ENCODE measurements at regions not wholly inside any gene's neighbourhood (a gene's known extent, or its start where the extent isn't known, plus 50 kb on each side); places are given as distances from the start of the nearest gene placed in this dataset.

DNA sequence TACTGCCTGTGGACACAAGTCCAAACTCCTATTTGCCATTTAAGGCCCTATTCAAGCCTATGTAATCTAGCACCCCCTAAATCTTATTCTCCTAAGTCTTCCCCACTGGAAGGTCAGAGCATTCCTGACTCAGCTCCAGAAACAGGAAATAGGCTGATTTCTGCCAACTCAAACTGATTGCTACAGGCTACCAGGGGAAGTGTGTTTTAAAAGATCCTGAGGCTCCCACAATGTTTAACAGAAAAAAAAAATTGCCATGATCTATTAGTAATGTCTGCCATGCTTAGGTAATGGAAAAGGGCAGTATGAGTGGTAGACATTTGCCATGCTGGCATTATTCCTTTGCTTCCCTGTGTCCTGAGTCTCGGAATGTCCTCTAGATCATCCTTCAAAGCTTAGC is 65.8 kb upstream of the BRINP1 start:
- no peak overlapping the region for H3K14ac ChIP-seq (ENCODE audit: low read length)
- H3K27me3 ChIP-seq (ENCODE audit: insufficient read depth, low read length), result no peaks in the 10 kb centered on the region
- no peak overlapping the region for H2BK5ac ChIP-seq (ENCODE audit: low read depth, low read length, poor library complexity)
- no peak overlapping the region for H2AK5ac ChIP-seq (ENCODE audit: low read length)
- H4K12ac ChIP-seq (ENCODE audit: low read depth, low read length), result no peak overlapping the region
- H3K27ac ChIP-seq (ENCODE audit: low read depth, low read length), result no peak overlapping the region
- no peak overlapping the region for H2BK12ac ChIP-seq (ENCODE audit: low read length)
- H4K8ac ChIP-seq (ENCODE audit: low read depth, low read length), result no peak overlapping the region
- DNase-seq, result no peak
- no peaks in the 10 kb centered on the region for H3K79me1 ChIP-seq (ENCODE audit: low read length)
- H3K4ac ChIP-seq (ENCODE audit: low read depth, low read length), result no peak overlapping the region
- H3K23ac ChIP-seq (ENCODE audit: low read length), result no peak overlapping the region
- no peak overlapping the region for H3K9ac ChIP-seq (ENCODE audit: low read length)
- H3K4me3 ChIP-seq (ENCODE audit: low read depth, low read length), result no peak overlapping the region
- no peak overlapping the region for H2BK120ac ChIP-seq (ENCODE audit: insufficient read depth, low read length, poor library complexity)
- no CpG with 5 or more reads among the region's 1 CpG for WGBS (ENCODE audit: extremely low coverage, insufficient coverage, insufficient read length)
- no peak overlapping the region for H4K91ac ChIP-seq (ENCODE audit: low read depth, low read length)
- H3K36me3 ChIP-seq (ENCODE audit: control insufficient read depth in 1 of 2, insufficient read depth in 2 of 2, low read length in 2 of 2), result no peaks in the 10 kb centered on the region
- no peaks in the 10 kb centered on the region for H3K9me3 ChIP-seq (ENCODE audit: insufficient read depth, low read depth, low read length)
- peaks cover 3 to 7% of the 10 kb centered on the region in 2 experiments for H3K4me1 ChIP-seq (ENCODE audit: control insufficient read depth in 1 of 2, insufficient read depth in 2 of 2, low read length in 2 of 2)
- no peaks in the 10 kb centered on the region for H3K79me2 ChIP-seq (ENCODE audit: control insufficient read depth, insufficient read depth, low read length, poor library complexity)
- no peak overlapping the region for H2AFZ ChIP-seq (ENCODE audit: insufficient read depth, low read length, poor library complexity)
- H3K18ac ChIP-seq (ENCODE audit: low read length), result no peak overlapping the region
- no peak overlapping the region for H3K4me2 ChIP-seq (ENCODE audit: low read length)

DNA sequence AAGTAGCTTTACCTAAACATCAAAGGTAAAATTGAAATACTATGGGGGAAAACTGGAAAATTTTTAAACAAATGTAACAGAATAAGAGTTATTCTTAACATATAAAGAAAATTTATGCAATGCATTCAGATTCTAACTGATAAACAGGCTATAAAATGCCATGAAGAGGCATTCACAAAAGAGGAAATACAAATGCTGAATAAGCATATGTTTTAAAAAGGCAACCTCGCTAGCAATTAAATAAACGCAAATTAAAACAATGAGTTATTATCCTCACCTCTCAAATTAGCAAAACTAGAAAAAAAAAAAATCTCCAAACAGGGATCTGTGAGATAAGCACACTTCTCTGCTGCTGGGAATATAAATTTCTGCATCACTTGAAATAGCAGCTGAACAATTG is 63.2 kb upstream of the BRINP1 start:
- no peak overlapping the region for H2BK120ac ChIP-seq (ENCODE audit: insufficient read depth, low read length, poor library complexity)
- H3K27ac ChIP-seq (ENCODE audit: low read depth, low read length), result no peak overlapping the region
- no peak overlapping the region for H3K14ac ChIP-seq (ENCODE audit: low read length)
- no peaks in the 10 kb centered on the region for H3K27me3 ChIP-seq (ENCODE audit: insufficient read depth, low read length)
- H4K8ac ChIP-seq (ENCODE audit: low read depth, low read length), result no peak overlapping the region
- no peak overlapping the region for H2AK5ac ChIP-seq (ENCODE audit: low read length)
- no peaks in the 10 kb centered on the region for H3K36me3 ChIP-seq (ENCODE audit: control insufficient read depth in 1 of 2, insufficient read depth in 2 of 2, low read length in 2 of 2)
- H3K9ac ChIP-seq (ENCODE audit: low read length), result no peak overlapping the region
- no peaks in the 10 kb centered on the region for H3K79me2 ChIP-seq (ENCODE audit: control insufficient read depth, insufficient read depth, low read length, poor library complexity)
- no peaks in the 10 kb centered on the region for H3K9me3 ChIP-seq (ENCODE audit: insufficient read depth, low read depth, low read length)
- H2AFZ ChIP-seq (ENCODE audit: insufficient read depth, low read length, poor library complexity), result no peak overlapping the region
- H3K4ac ChIP-seq (ENCODE audit: low read depth, low read length), result no peak overlapping the region
- H3K18ac ChIP-seq (ENCODE audit: low read length), result no peak overlapping the region
- no peak overlapping the region for H3K4me2 ChIP-seq (ENCODE audit: low read length)
- no CpG with 5 or more reads among the region's 2 CpGs for WGBS (ENCODE audit: extremely low coverage, insufficient coverage, insufficient read length)
- H4K91ac ChIP-seq (ENCODE audit: low read depth, low read length), result no peak overlapping the region
- H3K4me1 ChIP-seq (ENCODE audit: control insufficient read depth in 1 of 2, insufficient read depth in 2 of 2, low read length in 2 of 2), result no peaks in the 10 kb centered on the region
- H3K79me1 ChIP-seq (ENCODE audit: low read length), result no peaks in the 10 kb centered on the region
- no peak overlapping the region for H4K12ac ChIP-seq (ENCODE audit: low read depth, low read length)
- H2BK12ac ChIP-seq (ENCODE audit: low read length), result no peak overlapping the region
- H3K4me3 ChIP-seq (ENCODE audit: low read depth, low read length), result no peak overlapping the region
- H2BK5ac ChIP-seq (ENCODE audit: low read depth, low read length, poor library complexity), result no peak overlapping the region
- no peak overlapping the region for H3K23ac ChIP-seq (ENCODE audit: low read length)
- DNase-seq, result no peak

DNA sequence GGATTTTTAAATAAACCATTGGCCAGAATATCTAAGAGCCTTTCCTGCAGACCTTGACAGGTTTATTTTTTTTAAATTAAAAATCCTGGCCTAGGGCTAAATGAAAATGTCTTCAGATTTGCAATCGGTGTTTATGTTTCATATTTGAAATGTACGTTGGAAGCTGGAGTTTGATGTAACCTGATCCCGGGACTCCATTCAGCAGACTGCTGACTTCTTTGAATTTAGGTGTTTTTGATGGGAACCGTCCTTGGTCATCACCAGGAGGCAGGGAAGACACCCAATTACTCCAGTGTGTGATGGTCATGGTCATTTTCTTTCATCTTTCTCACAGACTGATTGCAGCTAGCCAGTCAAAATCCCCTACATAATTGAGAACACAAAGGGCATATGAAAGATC is 60.1 kb upstream of the BRINP1 start:
- Histone ChIP-seq H3K23ac (ENCODE audit: low read length) (no peak overlapping the region), H3K4me1 (ENCODE audit: control insufficient read depth in 1 of 2, insufficient read depth in 2 of 2, low read length in 2 of 2) (no peaks in the 10 kb centered on the region), H2AFZ (ENCODE audit: insufficient read depth, low read length, poor library complexity) (no peak overlapping the region), H2BK5ac (ENCODE audit: low read depth, low read length, poor library complexity) (no peak overlapping the region), H3K79me2 (ENCODE audit: control insufficient read depth, insufficient read depth, low read length, poor library complexity) (no peaks in the 10 kb centered on the region), H4K8ac (ENCODE audit: low read depth, low read length) (no peak overlapping the region), H3K4me3 (ENCODE audit: low read depth, low read length) (no peak overlapping the region), H2BK12ac (ENCODE audit: low read length) (no peak overlapping the region), H2BK120ac (ENCODE audit: insufficient read depth, low read length, poor library complexity) (no peak overlapping the region), H3K18ac (ENCODE audit: low read length) (no peak overlapping the region), H2AK5ac (ENCODE audit: low read length) (no peak overlapping the region), H3K79me1 (ENCODE audit: low read length) (no peaks in the 10 kb centered on the region), H3K4ac (ENCODE audit: low read depth, low read length) (no peak overlapping the region), H4K91ac (ENCODE audit: low read depth, low read length) (no peak overlapping the region), H3K9ac (ENCODE audit: low read length) (no peak overlapping the region), H3K27me3 (ENCODE audit: insufficient read depth, low read length) (no peaks in the 10 kb centered on the region), H3K36me3 (ENCODE audit: control insufficient read depth in 1 of 2, insufficient read depth in 2 of 2, low read length in 2 of 2) (no peaks in the 10 kb centered on the region), H3K14ac (ENCODE audit: low read length) (no peak overlapping the region), H3K27ac (ENCODE audit: low read depth, low read length) (no peak overlapping the region), H3K9me3 (ENCODE audit: insufficient read depth, low read depth, low read length) (no peaks in the 10 kb centered on the region), H3K4me2 (ENCODE audit: low read length) (no peak overlapping the region), H4K12ac (ENCODE audit: low read depth, low read length) (no peak overlapping the region)
- no CpG with 5 or more reads among the region's 4 CpGs for WGBS (ENCODE audit: extremely low coverage, insufficient coverage, insufficient read length)
- DNase-seq, result no peak

DNA sequence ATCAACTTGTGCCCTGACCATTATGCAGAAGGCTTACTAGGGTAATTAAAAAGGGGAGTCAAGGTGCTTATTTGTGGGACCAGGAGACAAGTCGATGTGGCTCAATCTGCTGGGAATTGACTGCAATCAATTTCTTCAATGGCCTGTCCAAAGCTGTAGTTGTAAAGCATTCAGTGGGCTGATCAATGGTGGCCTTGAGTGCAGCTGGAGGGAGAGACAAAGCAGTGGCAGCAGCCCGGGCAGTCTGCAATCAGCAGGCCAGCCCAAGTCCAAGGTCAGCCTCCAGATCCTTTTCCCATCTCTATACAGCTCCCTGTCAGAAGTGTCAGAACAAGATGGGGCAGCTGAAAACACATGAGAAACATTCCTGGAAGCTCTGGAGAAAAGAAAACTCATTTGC is 51.0 kb upstream of the BRINP1 start:
- Histone ChIP-seq H2AK5ac (ENCODE audit: low read length) (no peak overlapping the region), H3K27ac (ENCODE audit: low read depth, low read length) (no peak overlapping the region)

More for the DNA sequence above, 51.0 kb upstream of the BRINP1 start:
- H4K12ac ChIP-seq (ENCODE audit: low read depth, low read length), result no peak overlapping the region
- H3K23ac ChIP-seq (ENCODE audit: low read length), result no peak overlapping the region
- WGBS (ENCODE audit: extremely low coverage, insufficient coverage, insufficient read length), result no CpG with 5 or more reads among the region's 2 CpGs
- H2BK120ac ChIP-seq (ENCODE audit: insufficient read depth, low read length, poor library complexity), result no peak overlapping the region
- H3K4me1 ChIP-seq (ENCODE audit: control insufficient read depth in 1 of 2, insufficient read depth in 2 of 2, low read length in 2 of 2), result no peaks in the 10 kb centered on the region
- no peak for DNase-seq
- H3K14ac ChIP-seq (ENCODE audit: low read length), result no peak overlapping the region
- H2AFZ ChIP-seq (ENCODE audit: insufficient read depth, low read length, poor library complexity), result no peak overlapping the region
- no peak overlapping the region for H3K4me3 ChIP-seq (ENCODE audit: low read depth, low read length)
- H4K91ac ChIP-seq (ENCODE audit: low read depth, low read length), result no peak overlapping the region
- H3K27me3 ChIP-seq (ENCODE audit: insufficient read depth, low read length), result no peaks in the 10 kb centered on the region
- peaks cover 2% of the 10 kb centered on the region for H3K9me3 ChIP-seq (ENCODE audit: insufficient read depth, low read depth, low read length)
- no peak overlapping the region for H3K9ac ChIP-seq (ENCODE audit: low read length)
- no peak overlapping the region for H4K8ac ChIP-seq (ENCODE audit: low read depth, low read length)
- H3K4me2 ChIP-seq (ENCODE audit: low read length), result no peak overlapping the region
- H3K36me3 ChIP-seq (ENCODE audit: control insufficient read depth in 1 of 2, insufficient read depth in 2 of 2, low read length in 2 of 2), result no peaks in the 10 kb centered on the region
- H3K79me2 ChIP-seq (ENCODE audit: control insufficient read depth, insufficient read depth, low read length, poor library complexity), result no peaks in the 10 kb centered on the region
- H2BK12ac ChIP-seq (ENCODE audit: low read length), result no peak overlapping the region
- H3K18ac ChIP-seq (ENCODE audit: low read length), result no peak overlapping the region
- no peak overlapping the region for H2BK5ac ChIP-seq (ENCODE audit: low read depth, low read length, poor library complexity)
- H3K79me1 ChIP-seq (ENCODE audit: low read length), result no peaks in the 10 kb centered on the region
- H3K4ac ChIP-seq (ENCODE audit: low read depth, low read length), result no peak overlapping the region

All from trophoblast cell (in vitro differentiated cells and primary cell).